Fibroblast of lung (primary cell): ENCODE measurements at regions not wholly inside any gene's neighbourhood (a gene's known extent, or its start where the extent isn't known, plus 50 kb on each side); places are given as distances from the start of the nearest gene placed in this dataset.

ENCODE experiments used
- DNase-seq, 2 donors: peaks; one replicate each; pipeline versions ENCODE4 v3.0.0 to v3.0.0-alpha.2; 2010; ENCODE audit warnings: low read depth in 2 of 2
- H2AFZ ChIP-seq: 2 replicates; pipeline ENCODE4 v1.5.1; 2012; ENCODE audit warnings: low read length, control low read depth, inconsistent platforms
- H3K27ac ChIP-seq: 2 replicates; pipeline ENCODE4 v1.5.1; 2011; ENCODE audit warnings: low read length, control low read depth; ENCODE audit not compliant: insufficient read depth
- H3K27me3 ChIP-seq: 2 replicates; pipeline ENCODE4 v1.5.1; 2011; ENCODE audit warnings: mild to moderate bottlenecking, low read length; ENCODE audit not compliant: control insufficient read depth, insufficient read depth
- H3K36me3 ChIP-seq: 2 replicates; pipeline ENCODE4 v1.5.1; 2011; ENCODE audit warnings: low read length; ENCODE audit not compliant: control insufficient read depth, insufficient read depth
- H3K4me1 ChIP-seq: 2 replicates; pipeline ENCODE4 v1.5.1; 2011; ENCODE audit warnings: low read length; ENCODE audit not compliant: control insufficient read depth, insufficient read depth; ENCODE audit errors: extremely low read depth
- H3K4me2 ChIP-seq: 2 replicates; pipeline ENCODE4 v1.5.1; 2011; ENCODE audit warnings: low read length, control low read depth; ENCODE audit not compliant: insufficient read depth; ENCODE audit errors: extremely low read depth
- H3K4me3 ChIP-seq, 4 experiments: fragments of 200-600 bp in 1 of 4; sonication (generic) in 1 of 4; replicated peaks in 1 of 4; 2 replicates each; pipeline ENCODE4 v1.5.1; 2011 to 2016; ENCODE audit warnings: low read length in 4 of 4, low read depth in 3 of 4, mild to moderate bottlenecking in 3 of 4, control low read depth in 2 of 4, inconsistent platforms in 1 of 4, mixed read lengths in 1 of 4; ENCODE audit not compliant: insufficient read depth in 1 of 4; ENCODE audit errors: control extremely low read depth in 1 of 4
- H3K79me2 ChIP-seq: 2 replicates; pipeline ENCODE4 v1.5.1; 2012; ENCODE audit warnings: mild to moderate bottlenecking, low read length, inconsistent platforms; ENCODE audit not compliant: control insufficient read depth, insufficient read depth
- H3K9ac ChIP-seq: 2 replicates; pipeline ENCODE4 v1.5.1; 2011; ENCODE audit warnings: mild to moderate bottlenecking, low read length, control low read depth; ENCODE audit not compliant: insufficient read depth
- H3K9me3 ChIP-seq: 2 replicates; pipeline ENCODE4 v1.5.1; 2012; ENCODE audit warnings: low read depth, low read length; ENCODE audit not compliant: control insufficient read depth, insufficient read depth
- H4K20me1 ChIP-seq: 2 replicates; pipeline ENCODE4 v1.5.1; 2011; ENCODE audit warnings: low read length; ENCODE audit not compliant: control insufficient read depth, insufficient read depth; ENCODE audit errors: extremely low read depth
- CTCF ChIP-seq, 2 donors: IDR thresholded peaks in 1 of 2; conservative IDR thresholded peaks in 1 of 2; 1 replicate in 1 of 2; 2 replicates in 1 of 2; pipeline ENCODE4 v1.5.1; 2011 to 2012; ENCODE audit warnings: low read length in 2 of 2, control low read depth in 1 of 2, inconsistent platforms in 1 of 2, low read depth in 1 of 2, mild to moderate bottlenecking in 1 of 2
- EZH2 ChIP-seq: IDR thresholded peaks from 2 replicates; pipeline ENCODE4 v1.5.1; 2012; ENCODE audit warnings: low read length, control low read depth, mild to moderate bottlenecking; ENCODE audit errors: missing control alignments

- no peak overlapping the region for H3K4me2 ChIP-seq
- TF ChIP-seq CTCF (conservative IDR thresholded peaks at IDR 0.05 in 1 of 2, IDR thresholded peaks at IDR 0.05 in 1 of 2; ENCODE audit: low read depth in 1 of 2, low read length in 2 of 2), result no peak
- no peak for TF ChIP-seq EZH2
- H3K4me3 ChIP-seq, result no peak overlapping the region
- H3K36me3 ChIP-seq, result no peaks in the 10 kb centered on the region
- no peaks in the 10 kb centered on the region for H3K4me1 ChIP-seq
- H3K27me3 ChIP-seq, result no peaks in the 10 kb centered on the region
- no peaks in the 10 kb centered on the region for H3K9me3 ChIP-seq
- H3K9ac ChIP-seq, result no peak overlapping the region
- no peak overlapping the region for H3K27ac ChIP-seq
- no peak overlapping the region for H2AFZ ChIP-seq
- no peak for DNase-seq
- no peaks in the 10 kb centered on the region for H4K20me1 ChIP-seq
- no peaks in the 10 kb centered on the region for H3K79me2 ChIP-seq
These were observed 389.3 kb upstream of the ATP11B start for GRCh38 chr3:182404031-182404430.

GRCh38 chr3:182405759-182406158, 387.5 kb upstream of the ATP11B start:
- no peak overlapping the region for H3K4me2 ChIP-seq
- H3K9me3 ChIP-seq, result no peaks in the 10 kb centered on the region
- H3K27ac ChIP-seq, result no peak overlapping the region
- no peak overlapping the region for H2AFZ ChIP-seq
- no peaks in the 10 kb centered on the region for H3K36me3 ChIP-seq
- H4K20me1 ChIP-seq, result no peaks in the 10 kb centered on the region
- H3K4me3 ChIP-seq, result no peak overlapping the region
- H3K4me1 ChIP-seq, result no peaks in the 10 kb centered on the region
- no peak overlapping the region for H3K9ac ChIP-seq
- H3K79me2 ChIP-seq, result no peaks in the 10 kb centered on the region
- DNase-seq, result no peak
- no peaks in the 10 kb centered on the region for H3K27me3 ChIP-seq
- no peak for TF ChIP-seq EZH2
- no peak for TF ChIP-seq CTCF (conservative IDR thresholded peaks at IDR 0.05 in 1 of 2, IDR thresholded peaks at IDR 0.05 in 1 of 2; ENCODE audit: low read depth in 1 of 2, low read length in 2 of 2)

GRCh38 chr3:182406786-182407185, 386.5 kb upstream of the ATP11B start:
- H2AFZ ChIP-seq, result no peak overlapping the region
- H3K36me3 ChIP-seq, result no peaks in the 10 kb centered on the region
- no peaks in the 10 kb centered on the region for H3K9me3 ChIP-seq
- no peak overlapping the region for H3K4me3 ChIP-seq
- no peak overlapping the region for H3K4me2 ChIP-seq
- DNase-seq, result no peak
- H3K9ac ChIP-seq, result no peak overlapping the region
- H4K20me1 ChIP-seq, result no peaks in the 10 kb centered on the region
- H3K79me2 ChIP-seq, result no peaks in the 10 kb centered on the region
- H3K27me3 ChIP-seq, result no peaks in the 10 kb centered on the region
- no peak for TF ChIP-seq EZH2
- TF ChIP-seq CTCF (conservative IDR thresholded peaks at IDR 0.05 in 1 of 2, IDR thresholded peaks at IDR 0.05 in 1 of 2; ENCODE audit: low read depth in 1 of 2, low read length in 2 of 2), result no peak
- no peaks in the 10 kb centered on the region for H3K4me1 ChIP-seq
- H3K27ac ChIP-seq, result no peak overlapping the region
